ENCODE measurements at regions not wholly inside any gene's neighbourhood (a gene's known extent, or its start where the extent isn't known, plus 50 kb on each side); places are given as distances from the start of the nearest gene placed in this dataset.
A peak's percentile ranks its signal among the peaks of the same experiment; 100 is the strongest.

DNA sequence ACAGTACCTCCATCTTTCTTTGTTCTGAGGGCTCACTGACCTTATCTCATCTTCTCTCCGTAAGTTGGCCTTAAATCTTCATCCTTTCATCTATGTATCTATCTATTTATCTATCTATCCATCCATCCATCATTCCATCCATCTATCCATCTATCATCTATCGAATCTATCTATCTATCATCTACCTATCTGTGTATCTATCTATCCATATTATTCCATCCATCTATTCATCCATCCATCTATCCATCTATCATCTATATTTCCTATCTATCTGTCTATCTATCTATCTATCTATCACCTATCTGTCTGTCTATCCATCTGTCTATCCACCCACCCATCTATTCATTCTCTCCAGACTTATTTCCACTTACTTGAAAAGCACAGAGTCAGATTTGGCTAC, 147.3 kb upstream of the PMEPA1 start:
- peak; percentile 20 for FAIRE-seq
- DNase-seq (ENCODE audit: low spot score), result no peak

- peak; percentile 37 for FAIRE-seq
- no peak for DNase-seq (ENCODE audit: low spot score)
These were observed 146.8 kb upstream of the PMEPA1 start for GRCh38 chr20:57856658-57857057.

- FAIRE-seq (peak; percentile 17), DNase-seq (ENCODE audit: low spot score) (no peak)
These were observed 142.0 kb upstream of the PMEPA1 start for GRCh38 chr20:57851796-57852195.

DNA sequence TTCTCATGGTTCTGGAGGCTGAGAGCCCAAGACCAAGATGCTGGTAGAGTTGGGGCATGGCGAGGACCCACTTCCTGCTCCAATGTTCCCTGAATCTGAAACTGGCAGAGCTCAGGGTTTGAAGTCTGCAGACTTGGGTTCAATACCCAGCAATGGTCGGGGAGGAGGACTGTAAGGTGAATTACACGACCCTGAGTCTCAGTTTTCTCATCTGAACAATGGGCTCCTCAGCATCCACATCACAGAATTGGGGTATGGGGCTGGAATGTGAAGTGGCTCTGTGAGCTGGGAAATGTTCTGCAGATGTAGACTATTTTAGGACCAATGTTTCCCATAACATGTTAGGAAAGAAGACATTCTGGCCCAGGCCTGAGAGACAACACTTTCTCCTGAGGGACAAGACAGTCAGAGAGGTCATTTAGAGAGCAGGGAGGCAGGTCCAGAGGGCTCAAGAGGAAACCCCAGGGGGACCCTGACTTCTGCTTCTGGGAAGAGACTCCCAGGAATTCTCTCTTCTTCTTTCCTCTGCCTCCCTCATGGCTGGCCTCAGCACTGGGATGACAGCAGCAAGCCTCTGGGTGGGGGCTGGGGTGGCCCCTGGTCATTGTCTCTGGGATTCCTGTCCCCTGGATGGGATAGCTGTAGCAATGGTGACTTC, 141.3 kb upstream of the PMEPA1 start:
- FAIRE-seq (peak; percentile 59), DNase-seq (ENCODE audit: low spot score) (no peak)

DNA sequence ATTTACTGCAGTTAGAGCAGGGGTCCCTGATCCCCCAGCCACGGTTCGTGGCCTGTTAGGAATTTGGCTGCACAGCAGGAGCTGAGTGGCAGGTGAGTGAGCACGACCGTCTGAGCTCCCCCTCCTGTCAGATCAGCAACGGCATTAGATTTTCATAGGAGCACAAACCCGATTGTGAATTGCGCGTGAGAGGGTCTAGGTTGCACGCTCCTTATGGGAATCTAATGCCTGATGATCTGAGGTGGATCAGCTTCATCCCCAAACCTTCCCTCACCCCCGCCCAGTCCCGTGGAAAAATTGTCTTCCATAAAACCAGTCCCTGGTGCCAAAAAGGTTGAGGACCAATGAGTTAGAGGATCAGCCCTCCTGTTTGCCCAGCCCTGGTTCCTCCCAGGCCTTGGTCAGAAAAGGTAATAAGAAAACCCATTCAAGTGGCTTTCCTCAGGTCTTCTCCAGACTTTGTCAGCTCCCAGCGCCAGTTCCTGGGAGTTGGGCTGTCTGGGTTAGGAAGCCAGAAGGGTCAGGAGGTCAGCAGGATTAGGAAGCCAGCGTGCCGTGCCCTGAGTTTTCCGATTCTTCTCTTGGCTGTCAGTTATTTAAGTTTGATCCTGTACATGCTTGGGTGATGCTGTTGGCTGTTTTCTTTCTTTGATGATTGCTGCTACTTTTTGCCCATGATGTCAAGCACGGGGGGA, 139.9 kb upstream of the PMEPA1 start:
- FAIRE-seq (no peak), DNase-seq (ENCODE audit: low spot score) (no peak)

DNA sequence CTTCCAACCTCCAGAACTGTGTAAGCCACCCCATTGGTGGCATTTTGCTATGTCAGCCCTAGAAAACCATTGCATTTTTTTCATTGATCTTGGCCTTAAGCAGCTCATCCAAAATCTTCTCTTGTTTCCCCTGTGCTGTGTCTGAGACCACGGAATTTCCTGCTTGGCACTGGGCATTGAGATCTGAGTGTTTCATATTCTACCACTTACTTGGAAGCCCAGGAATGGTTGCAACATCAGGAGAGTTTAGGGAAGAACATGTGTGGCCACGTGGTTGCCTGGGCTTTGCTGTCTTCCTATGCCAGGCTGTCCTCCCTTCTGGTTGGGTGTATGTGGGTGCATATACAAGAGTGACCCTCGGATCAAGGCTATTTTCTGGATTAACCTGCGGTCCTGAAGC, 139.3 kb upstream of the PMEPA1 start:
- FAIRE-seq, result no peak

GRCh38 chr20:57848282-57848681, 138.5 kb upstream of the PMEPA1 start:
- no peak for DNase-seq (ENCODE audit: low spot score)
- no peak for FAIRE-seq

More for the DNA sequence above, 139.3 kb upstream of the PMEPA1 start:
- no peak for DNase-seq (ENCODE audit: low spot score)

DNA sequence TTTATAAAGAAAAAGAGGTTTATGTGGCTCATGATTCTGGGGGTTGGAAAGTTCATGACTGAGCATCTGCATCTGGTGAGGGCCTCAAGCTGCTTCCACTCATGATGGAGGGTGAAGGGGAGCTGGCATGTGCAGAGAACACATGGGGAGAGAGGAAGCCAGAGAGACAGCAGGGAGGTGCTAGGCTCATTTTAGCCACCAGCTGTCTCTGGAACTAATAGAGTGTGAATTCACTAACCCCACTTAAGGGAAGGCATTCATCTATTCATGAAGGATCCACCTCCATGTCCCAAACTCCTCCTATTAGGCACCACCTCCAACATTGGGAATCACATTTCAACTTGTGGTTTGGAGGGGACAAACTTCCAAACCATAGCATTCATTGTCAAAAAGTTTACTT, 137.3 kb upstream of the PMEPA1 start:
- FAIRE-seq (no peak), DNase-seq (ENCODE audit: low spot score) (no peak)

GRCh38 chr20:57844626-57845596, 135.1 kb upstream of the PMEPA1 start:
- FAIRE-seq (peak; percentile 9), DNase-seq (ENCODE audit: low spot score) (no peak)

- DNase-seq (ENCODE audit: low spot score), result no peak
- FAIRE-seq, result no peak
These were observed 134.3 kb upstream of the PMEPA1 start for GRCh38 chr20:57843941-57844625.

- DNase-seq (ENCODE audit: low spot score) (no peak), FAIRE-seq (peak; percentile 46)
These were observed 132.9 kb upstream of the PMEPA1 start for GRCh38 chr20:57842720-57843119.

DNA sequence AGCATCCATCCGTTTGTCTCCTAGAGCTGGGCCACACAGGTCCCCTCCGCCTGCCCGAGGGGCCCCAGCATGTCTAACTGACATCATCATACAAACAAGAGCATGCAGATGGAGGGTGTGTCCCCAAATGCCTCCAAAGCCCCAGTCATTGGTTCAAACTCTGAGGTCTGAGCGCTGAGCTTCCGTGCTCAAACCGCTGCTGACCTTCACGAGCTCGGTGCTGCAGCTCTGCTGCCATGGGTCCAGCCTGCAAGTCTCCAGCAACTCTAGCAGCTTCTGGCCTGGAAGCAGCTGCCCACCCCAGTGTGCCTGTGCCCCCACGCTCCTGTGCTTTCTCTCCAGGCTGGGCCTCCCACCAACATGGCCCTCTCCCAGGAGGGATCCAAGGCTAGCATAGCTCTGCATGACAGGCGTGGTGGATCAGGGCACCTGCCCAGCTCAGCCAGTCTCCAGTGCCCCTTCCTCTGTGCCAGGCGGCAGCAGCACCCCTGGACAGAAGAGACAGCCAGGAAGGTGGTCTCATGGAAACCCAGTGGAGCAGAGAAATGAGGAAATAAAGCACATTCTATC, 131.6 kb upstream of the PMEPA1 start:
- FAIRE-seq, result peak; percentile 56
- DNase-seq (ENCODE audit: low spot score), result no peak

DNA sequence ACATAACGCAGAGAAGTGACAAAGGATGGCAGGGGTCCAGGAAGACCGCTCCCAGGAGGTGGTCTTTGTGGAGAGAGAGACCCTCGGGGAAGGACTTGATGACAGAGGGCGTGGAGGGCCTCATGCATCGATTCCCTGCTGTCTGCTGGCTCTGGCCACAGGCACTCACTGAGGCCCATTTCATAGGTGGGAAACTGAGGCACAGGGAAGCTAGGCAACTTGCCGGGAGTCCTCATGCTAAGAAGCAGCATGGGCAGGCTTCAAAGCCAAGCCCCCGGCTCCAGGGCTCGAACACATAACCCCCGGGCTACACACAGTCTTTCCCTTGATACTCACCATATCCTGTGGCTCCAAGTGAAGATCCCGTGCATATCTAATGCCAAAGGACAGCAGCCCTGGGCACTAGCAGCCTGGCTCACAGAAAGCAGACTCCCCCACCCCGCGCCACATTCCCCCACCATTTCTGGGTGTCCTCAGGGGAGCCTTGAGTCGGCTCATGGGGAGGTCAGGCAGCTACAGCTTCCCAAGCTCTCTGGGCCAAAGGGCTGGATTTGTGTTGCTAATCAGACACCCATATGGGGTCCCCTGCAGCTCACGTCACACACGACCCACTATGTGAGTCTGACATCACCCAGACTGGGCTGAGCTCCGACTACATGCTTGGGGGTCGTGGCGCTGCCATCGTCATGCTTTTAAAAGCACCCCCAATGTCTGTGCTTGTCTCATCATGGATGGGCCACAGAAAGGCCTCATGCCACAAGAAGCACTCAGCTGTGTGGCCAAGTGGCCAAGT, 130.9 kb upstream of the PMEPA1 start:
- FAIRE-seq (no peak), DNase-seq (ENCODE audit: low spot score) (no peak)

DNA sequence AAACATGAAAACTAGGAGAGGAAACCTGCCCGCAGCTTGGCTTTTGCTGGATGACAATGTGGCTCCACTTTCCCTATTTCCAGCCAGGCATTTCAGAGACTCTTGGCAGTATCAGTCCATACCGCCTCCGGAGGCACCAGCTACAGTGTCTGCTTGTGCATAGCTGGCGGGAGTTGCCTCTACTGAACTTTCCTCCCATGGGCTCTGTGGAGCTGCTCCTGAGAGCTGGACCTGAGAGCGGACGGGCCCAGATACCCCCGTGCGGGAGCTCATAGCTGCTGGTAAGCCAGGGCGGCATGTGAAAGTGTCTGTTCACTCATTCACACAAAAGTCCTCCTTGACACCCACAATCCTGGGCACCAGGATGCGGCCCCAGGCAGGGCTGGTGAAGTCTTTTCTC, 130.3 kb upstream of the PMEPA1 start:
- DNase-seq (ENCODE audit: low spot score) (no peak), FAIRE-seq (no peak)

GRCh38 chr20:57838670-57839151, 128.9 kb upstream of the PMEPA1 start:
- FAIRE-seq (peak; percentile 9), DNase-seq (ENCODE audit: low spot score) (no peak)

DNA sequence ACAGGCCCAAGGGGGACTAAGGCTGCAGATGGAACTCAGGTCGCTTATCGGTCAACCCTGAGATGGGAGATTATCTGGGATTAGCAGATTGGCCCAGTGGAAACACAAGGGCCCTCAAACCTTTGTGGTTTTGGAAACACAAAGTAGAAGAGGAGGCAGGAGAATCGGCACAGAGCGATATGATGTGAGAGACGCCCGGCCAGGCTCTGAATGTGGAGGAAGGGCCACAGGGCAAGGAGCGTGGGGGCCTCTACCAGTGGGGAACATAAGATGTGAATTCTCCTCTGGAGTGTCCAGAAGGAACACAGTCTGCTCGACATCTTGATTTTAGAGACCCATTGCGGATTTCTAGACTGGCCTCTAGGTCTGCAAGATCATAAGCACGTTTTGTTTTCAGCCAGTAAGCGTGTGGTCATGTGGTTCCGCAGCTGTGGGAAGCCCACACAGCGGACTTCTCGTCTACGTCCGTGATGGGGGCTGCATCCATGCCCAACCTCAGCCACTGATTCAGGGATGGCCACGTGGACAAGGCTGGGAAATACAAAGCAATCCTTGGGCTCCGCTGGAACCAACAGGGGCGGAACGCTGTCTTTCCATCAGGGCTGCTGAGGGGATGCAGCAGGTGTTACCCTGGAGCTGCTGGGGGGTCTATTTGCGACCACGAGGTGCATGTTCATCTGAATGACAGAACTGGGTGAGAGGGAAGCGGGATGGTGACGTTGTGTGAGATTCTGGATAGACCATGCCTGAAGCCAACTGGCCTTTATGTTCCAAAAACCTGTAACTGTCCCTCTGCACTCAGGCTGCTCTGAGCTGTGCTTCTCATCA, 127.6 kb upstream of the PMEPA1 start:
- FAIRE-seq (peak; percentile 23), DNase-seq (ENCODE audit: low spot score) (no peak)

DNA sequence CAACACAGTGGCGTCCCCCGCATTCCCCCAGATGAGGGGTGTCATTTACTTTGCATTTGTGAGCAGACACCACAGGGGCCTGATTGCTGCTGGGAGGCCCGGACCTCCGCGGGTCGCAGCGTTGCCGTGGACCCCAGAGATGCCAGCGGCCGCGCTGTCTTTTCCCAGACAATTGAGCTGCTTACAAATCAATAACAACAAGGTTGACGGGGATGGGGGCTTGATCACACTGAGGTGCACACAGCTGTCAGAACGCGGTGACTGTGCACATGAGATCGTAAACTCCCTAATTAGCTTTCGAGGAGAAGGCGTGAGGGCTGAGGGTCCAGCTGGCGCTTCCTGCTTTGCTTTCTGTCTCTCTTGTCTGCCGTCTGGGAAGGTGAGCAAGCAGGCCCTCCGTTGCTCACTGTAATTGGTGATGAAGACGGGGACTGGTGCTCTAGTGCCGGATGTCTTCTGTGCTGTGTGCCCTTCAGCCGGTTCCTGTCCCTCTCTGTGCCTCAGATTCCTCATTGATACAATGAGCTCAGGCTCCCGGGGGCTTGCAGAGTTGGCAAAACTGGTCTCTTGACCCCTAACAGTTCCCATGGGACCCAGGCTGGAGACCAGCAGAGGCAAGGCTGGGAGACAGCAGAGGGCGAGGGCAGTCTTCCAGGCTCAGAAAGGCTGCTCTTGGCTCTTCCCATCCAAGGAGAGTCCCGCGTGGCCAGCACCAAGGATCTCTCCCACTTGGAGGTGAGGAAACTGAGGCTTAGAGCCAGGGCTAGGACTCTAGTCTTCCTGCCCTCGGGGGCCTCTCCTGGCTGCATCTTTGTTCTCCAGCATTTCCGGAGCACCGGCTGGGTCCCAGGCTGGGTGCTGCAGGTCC, 126.0 kb upstream of the PMEPA1 start:
- no peak for DNase-seq (ENCODE audit: low spot score)

GRCh38 chr20:57835074-57835452, 125.2 kb upstream of the PMEPA1 start:
- no peak for DNase-seq (ENCODE audit: low spot score)
- no peak for FAIRE-seq

More for the DNA sequence above, 126.0 kb upstream of the PMEPA1 start:
- no peak for FAIRE-seq
